Effector memory CD8-positive, alpha-beta T cell (primary cell): ENCODE measurements at regions not wholly inside any gene's neighbourhood (a gene's known extent, or its start where the extent isn't known, plus 50 kb on each side); places are given as distances from the start of the nearest gene placed in this dataset.

Source experiments
- ATAC-seq: fragments of 150-1000 bp; cut with Tn5 transposase; replicated peaks from 2 replicates; pipeline ENCODE4 v1.10.0; 2021; ENCODE audit warnings: mild to moderate bottlenecking, moderate library complexity
- DNase-seq, 3 experiments: peaks; one replicate each; pipeline ENCODE4 v3.0.0; 2021
- H3K27ac Mint-ChIP-seq, 2 donors: one replicate each; pipeline ENCODE4 v1.8.0; 2022; ENCODE audit warnings: mild to moderate bottlenecking in 2 of 2, mixed read lengths in 2 of 2, moderate library complexity in 2 of 2
- H3K27me3 Mint-ChIP-seq, 2 donors: one replicate each; pipeline ENCODE4 v1.8.0; 2022; ENCODE audit warnings: mixed read lengths in 2 of 2
- H3K36me3 Mint-ChIP-seq: one replicate; pipeline ENCODE4 v1.8.0; 2022; ENCODE audit warnings: mild to moderate bottlenecking, moderate library complexity, mixed read lengths; ENCODE audit not compliant: insufficient read depth
- H3K4me1 Mint-ChIP-seq, 2 donors: one replicate each; pipeline ENCODE4 v1.8.0; 2022; ENCODE audit warnings: low read depth in 2 of 2, mixed read lengths in 2 of 2
- H3K4me3 Mint-ChIP-seq, 2 donors: one replicate each; pipeline ENCODE4 v1.8.0; 2022; ENCODE audit warnings: mild to moderate bottlenecking in 2 of 2, mixed read lengths in 2 of 2, moderate library complexity in 2 of 2
- H3K9me3 Mint-ChIP-seq, 2 donors: one replicate each; pipeline ENCODE4 v1.8.0; 2022; ENCODE audit warnings: mixed read lengths in 2 of 2

DNA sequence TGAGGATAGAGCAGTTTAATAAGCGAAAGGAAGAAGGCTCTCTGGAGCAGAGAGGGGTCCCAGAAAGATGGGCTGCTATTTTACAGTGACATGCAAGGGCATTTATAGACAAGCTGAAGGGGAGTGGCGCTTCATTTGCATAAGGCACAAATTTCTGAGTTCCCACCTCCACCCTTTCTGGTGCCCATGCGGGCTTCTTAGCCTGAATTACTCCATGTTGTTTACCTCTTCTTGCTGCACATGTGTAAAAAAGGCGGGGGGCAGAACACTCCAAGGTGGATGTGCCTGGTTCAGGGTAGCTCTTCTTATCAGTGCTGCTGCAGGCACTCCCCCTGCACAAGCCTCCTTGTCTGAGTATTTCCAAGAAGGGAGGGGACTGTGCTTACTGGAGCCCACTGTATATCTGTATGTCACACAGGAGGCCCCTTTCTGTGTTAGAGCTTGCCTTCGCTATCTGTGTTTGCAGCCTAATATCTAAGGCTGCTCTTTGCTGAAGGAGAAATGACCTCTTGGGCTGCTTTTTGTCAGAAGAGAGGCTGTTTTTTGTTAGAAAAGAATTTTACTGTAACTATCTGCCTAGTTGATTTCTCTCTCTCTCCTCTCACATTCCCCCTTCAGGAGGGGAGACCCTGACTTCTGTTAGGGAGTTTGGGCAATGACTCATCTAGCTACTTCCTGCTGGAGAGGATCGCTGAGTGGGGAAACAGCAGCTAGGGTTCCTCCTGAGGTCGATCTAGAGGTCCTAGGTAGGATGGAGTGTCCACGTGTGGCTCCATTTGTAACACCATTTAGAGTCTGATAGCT is 1057.0 kb upstream of the CNTN5 start:
- H3K4me3 Mint-ChIP-seq: no peak overlapping the region
- H3K9me3 Mint-ChIP-seq: peaks cover 11 to 18% of the 10 kb centered on the region in 2 donors
- H3K27ac Mint-ChIP-seq: no peak overlapping the region
- H3K4me1 Mint-ChIP-seq: no peaks in the 10 kb centered on the region
- H3K27me3 Mint-ChIP-seq: no peaks in the 10 kb centered on the region
- H3K36me3 Mint-ChIP-seq: no peaks in the 10 kb centered on the region
- ATAC-seq (no peak), DNase-seq (no peak)

DNA sequence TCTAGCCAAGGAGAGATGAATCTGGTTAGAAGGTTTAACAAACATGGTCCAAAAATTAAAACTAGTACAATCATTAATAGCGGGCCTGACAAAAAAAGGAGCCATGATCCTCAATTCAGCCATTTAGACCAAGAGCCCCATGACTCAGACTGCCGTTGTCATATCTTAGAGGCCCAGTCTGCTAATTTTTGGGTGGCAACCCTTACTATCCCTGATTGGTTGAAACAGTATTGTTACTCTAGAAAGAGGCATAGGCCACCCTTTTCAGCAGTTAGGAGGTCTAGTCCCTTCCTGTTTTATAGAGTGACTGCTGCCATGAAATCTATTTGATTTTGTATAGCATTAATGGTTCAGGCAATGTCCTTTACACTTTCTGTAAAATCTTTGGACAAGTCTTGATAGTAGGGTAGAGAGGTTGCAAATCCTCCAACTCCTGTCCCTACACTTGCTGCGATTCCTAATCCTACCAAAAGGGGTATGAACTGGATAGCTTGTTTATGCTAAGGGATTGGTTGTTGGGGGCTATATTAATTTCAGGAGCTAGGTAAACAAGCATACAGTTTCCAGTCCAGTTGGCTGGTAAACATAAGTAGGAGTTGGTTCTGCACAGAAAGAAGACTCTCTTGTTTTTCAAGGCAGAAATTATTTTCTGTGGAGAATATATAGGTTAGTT is 1056.3 kb upstream of the CNTN5 start:
- H3K9me3 Mint-ChIP-seq: peaks cover 11 to 18% of the 10 kb centered on the region in 2 donors
- no peak for DNase-seq
- H3K27me3 Mint-ChIP-seq: no peaks in the 10 kb centered on the region
- H3K36me3 Mint-ChIP-seq: no peaks in the 10 kb centered on the region
- H3K4me3 Mint-ChIP-seq: no peak overlapping the region
- H3K4me1 Mint-ChIP-seq: no peaks in the 10 kb centered on the region
- no peak overlapping the region for H3K27ac Mint-ChIP-seq
- ATAC-seq: no peak

DNA sequence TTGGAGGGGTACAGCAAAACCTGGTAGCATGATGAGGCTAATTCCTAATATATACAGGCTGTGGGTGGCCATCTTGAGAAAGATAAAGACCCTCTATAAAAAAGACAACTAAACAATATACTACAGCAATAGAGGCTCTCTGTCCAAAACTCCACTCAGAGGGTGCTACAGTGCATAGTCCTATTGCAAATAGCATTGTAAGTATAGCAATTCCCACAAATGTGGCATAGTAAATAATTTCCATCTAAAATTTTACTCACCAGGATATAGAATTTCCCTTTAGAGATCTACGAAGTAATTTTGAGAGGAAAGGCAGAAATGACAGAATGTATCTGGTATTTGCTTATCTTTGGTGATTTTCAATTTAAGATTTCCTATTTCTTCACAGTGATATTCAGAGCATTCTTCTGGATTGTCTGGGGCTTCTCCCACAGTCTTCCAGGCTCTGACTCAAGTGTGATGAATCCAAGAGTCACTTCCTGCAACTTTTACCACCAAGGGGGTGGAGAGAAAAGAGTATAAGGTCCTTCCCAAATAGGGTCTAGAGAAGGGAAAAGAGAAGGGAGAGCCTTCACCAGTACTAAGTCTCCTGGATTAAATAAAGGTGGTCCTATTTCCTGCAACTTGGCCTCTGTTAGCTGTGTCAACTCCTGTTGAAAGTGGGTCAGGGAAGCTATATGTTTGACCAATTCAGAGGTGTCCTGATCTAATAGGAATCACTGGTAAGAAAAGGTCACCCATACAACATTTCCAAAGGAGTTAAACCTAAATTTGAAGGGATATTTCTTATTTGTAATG is 1054.7 kb upstream of the CNTN5 start:
- Mint-ChIP-seq H3K4me3 (no peak overlapping the region), H3K27ac (no peak overlapping the region), H3K9me3 (peaks cover 15 to 18% of the 10 kb centered on the region in 2 donors), H3K27me3 (no peaks in the 10 kb centered on the region), H3K4me1 (no peaks in the 10 kb centered on the region), H3K36me3 (no peaks in the 10 kb centered on the region)
- DNase-seq (no peak), ATAC-seq (no peak)

DNA sequence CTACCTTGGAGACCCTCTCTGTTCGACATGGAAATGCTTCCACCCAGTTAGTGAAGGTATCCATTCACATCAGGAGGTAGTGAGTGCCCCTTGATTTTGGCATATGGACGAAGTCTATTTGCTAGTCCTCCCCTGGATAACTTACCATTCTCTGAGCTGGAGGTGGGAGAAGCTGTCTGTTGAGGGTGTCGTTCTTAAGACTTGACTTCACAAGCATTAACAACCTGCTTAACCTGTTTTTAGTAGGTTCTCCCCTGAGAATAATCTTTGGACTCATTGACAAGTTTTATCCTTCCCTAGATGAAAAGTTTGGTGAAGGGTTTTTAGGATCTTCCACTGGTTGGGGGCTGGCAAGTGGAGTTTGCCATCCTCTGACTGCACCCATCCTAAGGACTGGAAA is 1053.8 kb upstream of the CNTN5 start:
- DNase-seq: no peak
- Mint-ChIP-seq H3K9me3 (peaks cover 15 to 18% of the 10 kb centered on the region in 2 donors), H3K4me3 (no peak overlapping the region), H3K27ac (no peak overlapping the region), H3K36me3 (no peaks in the 10 kb centered on the region), H3K27me3 (no peaks in the 10 kb centered on the region), H3K4me1 (no peaks in the 10 kb centered on the region)
- ATAC-seq: no peak

DNA sequence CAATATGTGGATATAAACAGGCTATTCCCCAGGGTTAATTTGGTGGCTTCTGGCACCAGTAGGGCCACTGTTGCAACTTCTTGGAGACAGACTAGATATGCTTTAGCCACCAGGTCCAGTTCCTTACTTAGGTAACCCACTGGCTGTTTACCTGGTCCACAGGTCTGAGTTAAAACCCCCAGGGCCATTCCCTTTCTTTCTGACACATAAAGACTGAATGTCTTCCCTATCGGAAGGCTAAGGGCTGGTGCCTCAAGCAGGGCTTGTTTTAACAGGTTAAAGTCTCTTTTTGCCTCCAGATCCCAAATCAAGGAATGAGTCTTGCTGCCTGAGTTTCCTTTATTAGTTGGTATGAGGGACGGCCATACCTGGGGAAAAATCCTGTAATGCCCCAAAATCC is 1052.7 kb upstream of the CNTN5 start:
- ATAC-seq (no peak), DNase-seq (no peak)
- no peak overlapping the region for H3K27ac Mint-ChIP-seq
- H3K4me3 Mint-ChIP-seq: no peak overlapping the region
- no peaks in the 10 kb centered on the region for H3K4me1 Mint-ChIP-seq
- H3K9me3 Mint-ChIP-seq: peaks cover 7 to 12% of the 10 kb centered on the region in 2 donors
- no peaks in the 10 kb centered on the region for H3K36me3 Mint-ChIP-seq
- no peaks in the 10 kb centered on the region for H3K27me3 Mint-ChIP-seq

DNA sequence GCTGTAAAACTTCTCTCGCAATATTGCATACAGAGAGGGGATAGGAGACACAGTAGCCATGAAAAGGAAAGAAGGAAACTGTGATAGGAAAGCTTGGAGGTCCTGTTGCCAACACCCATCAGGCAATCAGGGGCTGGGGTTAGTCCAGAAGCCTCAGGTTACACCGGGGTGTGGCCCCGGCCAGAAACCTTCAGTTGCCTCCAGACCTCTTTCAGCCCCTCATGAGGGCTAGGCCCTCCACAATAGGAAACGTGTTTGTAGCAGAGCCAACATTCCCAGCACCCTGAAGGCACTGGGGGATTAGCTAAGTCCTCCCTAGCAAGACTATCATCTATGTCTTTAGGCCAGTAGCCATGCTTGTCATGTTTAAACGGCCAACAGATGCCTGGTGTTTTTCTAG is 1048.0 kb upstream of the CNTN5 start:
- Mint-ChIP-seq H3K4me3 (no peak overlapping the region), H3K27ac (no peak overlapping the region), H3K9me3 (peaks cover 4 to 8% of the 10 kb centered on the region in 2 donors), H3K4me1 (no peaks in the 10 kb centered on the region), H3K36me3 (no peaks in the 10 kb centered on the region), H3K27me3 (no peaks in the 10 kb centered on the region)
- no peak for ATAC-seq
- DNase-seq: no peak

DNA sequence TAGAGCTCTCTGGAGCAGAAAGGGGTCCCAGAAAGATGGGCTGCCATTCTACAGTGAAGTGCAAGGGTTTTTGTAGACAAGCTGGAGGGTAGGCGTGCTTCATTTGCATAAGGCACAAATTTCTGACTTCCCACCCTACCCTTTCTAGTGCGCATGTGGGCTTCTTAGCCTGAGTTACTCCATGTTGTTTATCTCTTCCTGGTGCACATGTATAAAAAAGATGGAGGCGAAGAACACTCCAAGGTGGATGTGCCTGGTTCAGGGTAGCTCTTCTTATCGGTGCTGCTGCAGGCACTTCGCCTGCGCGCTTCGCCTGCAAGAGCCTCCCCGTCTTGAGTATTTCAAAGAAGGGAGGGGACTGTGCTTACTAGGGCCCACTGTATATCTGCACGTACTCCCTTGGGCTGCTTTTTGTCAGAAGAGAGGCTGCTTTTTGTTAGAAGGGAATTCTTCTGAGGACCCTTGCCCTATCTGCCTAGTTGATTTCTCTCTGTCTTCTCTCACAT is 1047.3 kb upstream of the CNTN5 start:
- no peak overlapping the region for H3K4me3 Mint-ChIP-seq
- no peaks in the 10 kb centered on the region for H3K27me3 Mint-ChIP-seq
- no peak for DNase-seq

DNA sequence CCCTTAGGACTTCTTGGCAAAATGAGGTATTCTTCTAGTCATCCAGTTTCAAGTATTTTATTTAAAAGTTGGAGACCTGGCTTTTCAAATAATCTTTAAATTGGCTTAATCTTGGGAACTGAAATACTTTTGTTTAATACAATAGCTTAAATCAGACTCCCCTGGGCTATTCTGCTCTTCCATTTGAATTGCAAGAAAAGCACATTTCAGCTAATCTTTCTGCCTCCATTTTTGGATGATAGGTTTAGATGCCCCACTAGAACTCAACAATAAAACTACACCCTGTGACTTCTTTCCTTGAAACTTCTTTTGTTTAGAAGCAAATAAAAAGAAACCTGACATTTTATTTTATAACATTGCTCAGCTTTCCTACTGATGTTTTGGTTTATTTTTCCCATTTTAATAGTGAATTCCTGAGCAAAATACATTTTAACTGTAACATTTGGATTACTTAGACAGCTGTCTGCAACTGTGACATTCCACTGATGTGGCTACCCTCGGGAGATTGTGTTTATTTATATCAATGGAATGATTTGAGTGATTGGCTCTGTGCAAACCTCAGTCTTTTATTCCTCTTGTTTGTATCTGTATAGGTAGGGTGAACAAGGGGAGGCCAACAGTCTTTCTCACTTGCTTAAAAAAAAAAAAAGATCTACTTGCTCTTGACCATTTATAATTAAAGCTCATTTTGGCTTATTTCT is 1045.8 kb upstream of the CNTN5 start:
- Mint-ChIP-seq H3K27me3 (no peaks in the 10 kb centered on the region), H3K9me3 (peaks cover 8% of the 10 kb centered on the region in 2 donors), H3K4me3 (no peak overlapping the region), H3K36me3 (no peaks in the 10 kb centered on the region), H3K27ac (no peak overlapping the region), H3K4me1 (no peaks in the 10 kb centered on the region)
- no peak for ATAC-seq
- no peak for DNase-seq

More for the DNA sequence above, 1047.3 kb upstream of the CNTN5 start:
- no peak for ATAC-seq
- H3K4me1 Mint-ChIP-seq: no peaks in the 10 kb centered on the region
- H3K9me3 Mint-ChIP-seq: peaks cover 4 to 8% of the 10 kb centered on the region in 2 donors
- H3K36me3 Mint-ChIP-seq: no peaks in the 10 kb centered on the region
- no peak overlapping the region for H3K27ac Mint-ChIP-seq

DNA sequence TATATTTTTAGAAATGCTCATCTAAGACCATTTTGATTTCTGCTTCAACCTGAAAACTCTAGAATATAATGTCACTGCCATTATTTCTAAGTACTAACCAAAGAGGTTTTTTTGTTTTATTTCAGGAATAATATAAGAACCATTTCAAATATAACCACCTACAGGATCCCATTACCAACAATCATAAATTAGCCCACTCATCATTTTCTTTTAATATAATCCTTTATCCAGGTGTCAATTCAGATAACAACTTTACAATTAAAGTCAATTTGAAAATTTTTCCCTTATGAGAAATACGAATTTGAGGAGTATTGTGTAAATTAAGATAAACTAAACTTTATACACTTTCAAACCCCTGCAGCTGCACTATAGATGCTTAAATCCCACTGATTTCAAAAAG is 1043.0 kb upstream of the CNTN5 start:
- Mint-ChIP-seq H3K9me3 (peaks cover 9 to 18% of the 10 kb centered on the region in 2 donors), H3K4me3 (no peak overlapping the region), H3K27me3 (no peaks in the 10 kb centered on the region), H3K4me1 (no peaks in the 10 kb centered on the region), H3K27ac (no peak overlapping the region), H3K36me3 (no peaks in the 10 kb centered on the region)
- ATAC-seq (no peak), DNase-seq (no peak)

DNA sequence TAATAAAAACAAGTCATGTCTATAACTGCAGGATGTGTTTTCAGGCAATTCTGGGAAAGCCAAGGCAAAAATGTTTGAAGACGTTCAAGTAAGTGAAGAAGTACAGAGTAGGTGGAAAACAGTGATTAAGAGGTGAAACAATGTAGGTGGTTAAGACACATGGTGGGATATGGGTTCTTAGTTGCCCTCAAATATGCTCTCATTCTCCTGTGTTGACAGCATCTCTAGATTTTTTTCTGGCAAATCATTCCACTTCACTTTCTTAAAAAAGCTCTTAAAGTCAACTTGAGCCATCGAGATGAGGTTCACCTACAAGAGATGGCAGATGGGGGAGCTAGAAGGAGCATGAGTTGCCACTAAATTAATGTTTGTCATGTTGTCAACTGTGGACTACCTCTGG is 1041.0 kb upstream of the CNTN5 start:
- Mint-ChIP-seq H3K27ac (no peak overlapping the region), H3K4me3 (no peak overlapping the region), H3K4me1 (no peaks in the 10 kb centered on the region), H3K36me3 (no peaks in the 10 kb centered on the region), H3K27me3 (no peaks in the 10 kb centered on the region), H3K9me3 (peaks cover 9 to 18% of the 10 kb centered on the region in 2 donors)
- DNase-seq (no peak), ATAC-seq (no peak)

DNA sequence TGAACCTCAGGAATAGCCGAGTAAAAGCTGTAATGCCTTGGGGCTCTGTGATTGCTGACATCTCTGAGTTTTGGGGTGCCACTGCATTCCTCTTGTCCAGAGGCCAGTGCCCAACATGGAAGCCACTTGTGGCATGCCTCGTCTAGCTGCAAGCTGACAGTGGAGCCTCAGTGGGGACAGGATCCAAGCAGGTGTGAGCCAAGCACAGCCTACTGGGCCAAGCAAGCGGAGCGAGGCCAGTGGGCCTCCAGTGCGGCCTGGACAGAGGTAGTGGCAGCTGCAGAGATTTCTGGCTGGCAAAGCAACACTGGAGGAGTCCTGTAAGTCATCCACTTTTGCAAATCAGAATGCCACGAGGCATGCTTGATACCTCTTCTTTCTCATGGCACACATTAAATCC is 1038.2 kb upstream of the CNTN5 start:
- H3K9me3 Mint-ChIP-seq: peaks cover 11% of the 10 kb centered on the region in 2 donors
- no peaks in the 10 kb centered on the region for H3K27me3 Mint-ChIP-seq
- H3K4me3 Mint-ChIP-seq: no peak overlapping the region
- H3K4me1 Mint-ChIP-seq: no peaks in the 10 kb centered on the region
- H3K36me3 Mint-ChIP-seq: no peaks in the 10 kb centered on the region
- H3K27ac Mint-ChIP-seq: no peak overlapping the region
- DNase-seq (no peak), ATAC-seq (no peak)

DNA sequence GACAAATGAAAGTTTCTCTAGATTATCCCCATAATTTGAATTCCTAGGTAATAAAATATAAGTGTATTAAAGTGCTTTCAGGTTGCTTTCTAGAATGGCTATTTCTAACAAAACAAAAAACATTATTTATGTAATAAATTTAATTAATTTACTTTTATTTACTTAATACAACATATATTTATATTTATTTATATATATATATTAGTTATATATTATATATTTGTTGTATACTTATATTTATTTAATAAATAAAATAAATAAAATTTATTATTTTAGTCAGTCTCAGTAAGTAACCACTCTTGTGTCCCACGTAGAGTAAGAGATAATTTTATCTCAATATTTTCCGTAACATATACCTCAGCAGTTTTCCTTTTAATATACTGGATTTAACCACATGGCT is 1031.6 kb upstream of the CNTN5 start:
- H3K9me3 Mint-ChIP-seq: peaks cover 6 to 12% of the 10 kb centered on the region in 2 donors
- ATAC-seq (no peak), DNase-seq (no peak)
- no peak overlapping the region for H3K4me3 Mint-ChIP-seq
- H3K4me1 Mint-ChIP-seq: no peaks in the 10 kb centered on the region
- no peaks in the 10 kb centered on the region for H3K27me3 Mint-ChIP-seq
- H3K27ac Mint-ChIP-seq: no peak overlapping the region
- no peaks in the 10 kb centered on the region for H3K36me3 Mint-ChIP-seq
